GM18519 (cell line): ENCODE measurements at regions not wholly inside any gene's neighbourhood (a gene's known extent, or its start where the extent isn't known, plus 50 kb on each side); places are given as distances from the start of the nearest gene placed in this dataset.
A peak's percentile ranks its signal among the peaks of the same experiment; 100 is the strongest.
"Not testable (repeated sequence)": the region's sequence is repeated elsewhere in the genome, so short reads cannot be mapped to it uniquely, and the experiment has no call there.

ENCODE experiments used
- ATAC-seq: cut with Tn5 transposase; IDR thresholded peaks from one replicate; pipeline ENCODE4 v1.9.1; 2021; ENCODE audit warnings: mild to moderate bottlenecking, moderate library complexity; ENCODE audit not compliant: unreplicated experiment, low FRiP score

DNA sequence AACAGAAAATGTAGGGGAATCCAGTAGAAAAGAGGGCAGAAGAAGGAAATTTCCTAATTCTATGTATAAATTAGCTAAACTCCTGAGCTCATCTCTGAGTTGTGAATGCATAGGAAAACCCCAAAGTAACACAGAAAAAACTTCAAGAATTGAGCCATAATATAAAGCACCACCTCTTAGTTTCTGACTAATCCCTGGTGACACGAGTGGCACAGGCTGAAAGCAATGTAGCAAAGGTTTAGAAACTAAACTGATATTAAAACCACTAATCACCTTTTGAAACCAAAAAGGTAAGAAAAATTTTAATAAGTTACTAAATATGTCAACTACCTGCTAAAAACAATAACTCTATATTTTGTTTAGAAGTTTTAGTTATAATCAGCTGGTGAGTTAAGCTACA lies 255.6 kb upstream of the NECTIN3 start:
- ATAC-seq: no peak

DNA sequence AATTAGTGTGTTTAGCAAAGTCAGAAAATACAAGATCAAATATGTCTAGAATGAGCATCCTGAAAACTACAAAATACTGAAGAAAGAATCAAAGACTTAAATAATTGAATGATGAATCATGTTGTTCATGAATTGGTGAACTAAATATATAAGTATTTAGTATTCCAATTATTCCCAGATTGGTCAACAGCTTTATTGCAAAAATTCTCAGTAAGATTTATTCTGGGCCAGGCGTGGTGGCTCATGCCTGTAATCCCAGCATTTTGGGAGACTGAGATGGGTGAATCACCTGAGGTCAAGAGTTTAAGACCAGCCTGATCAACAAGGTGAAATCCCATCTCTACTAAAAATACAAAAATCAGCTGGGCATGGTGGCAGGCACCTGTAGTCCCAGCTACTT lies 250.0 kb upstream of the NECTIN3 start:
- ATAC-seq: no peak

DNA sequence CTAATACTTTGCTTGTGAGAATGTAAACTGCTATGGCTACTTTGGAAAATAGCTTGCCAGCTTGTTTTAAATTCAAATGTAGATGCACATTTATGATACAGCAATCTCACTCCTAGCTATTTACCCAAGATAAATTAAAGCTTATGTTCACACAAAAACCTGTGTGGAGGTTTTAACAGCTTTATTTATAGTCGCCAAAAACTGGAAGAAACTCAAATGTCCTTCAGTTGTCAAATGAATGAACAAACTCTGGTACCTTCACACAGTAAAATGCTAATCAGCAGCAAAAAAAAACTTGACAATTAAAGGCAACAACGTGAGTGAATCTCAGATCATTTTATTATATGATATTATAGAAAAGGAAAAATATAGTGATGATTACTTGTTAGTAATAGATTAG lies 248.6 kb upstream of the NECTIN3 start:
- ATAC-seq: no peak

DNA sequence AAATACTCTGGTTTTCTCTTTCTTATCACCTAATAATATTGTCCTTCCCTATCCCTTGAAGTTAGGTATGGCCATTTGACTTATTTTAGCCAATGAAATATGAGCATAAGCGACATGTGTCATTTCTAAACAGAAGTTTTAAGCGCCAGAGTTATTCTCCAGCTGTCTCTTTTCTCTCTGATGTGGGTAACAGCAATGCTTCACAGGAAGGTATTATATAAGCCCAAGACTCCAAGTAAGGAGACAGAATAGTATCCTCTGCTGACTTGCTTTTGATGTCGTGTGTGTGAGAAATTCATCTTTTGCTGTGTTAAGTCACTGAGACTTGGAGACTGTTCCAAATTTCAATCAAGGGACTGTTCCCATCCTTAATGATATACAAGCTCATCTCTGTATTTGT lies 224.6 kb upstream of the NECTIN3 start:
- no peak for ATAC-seq

DNA sequence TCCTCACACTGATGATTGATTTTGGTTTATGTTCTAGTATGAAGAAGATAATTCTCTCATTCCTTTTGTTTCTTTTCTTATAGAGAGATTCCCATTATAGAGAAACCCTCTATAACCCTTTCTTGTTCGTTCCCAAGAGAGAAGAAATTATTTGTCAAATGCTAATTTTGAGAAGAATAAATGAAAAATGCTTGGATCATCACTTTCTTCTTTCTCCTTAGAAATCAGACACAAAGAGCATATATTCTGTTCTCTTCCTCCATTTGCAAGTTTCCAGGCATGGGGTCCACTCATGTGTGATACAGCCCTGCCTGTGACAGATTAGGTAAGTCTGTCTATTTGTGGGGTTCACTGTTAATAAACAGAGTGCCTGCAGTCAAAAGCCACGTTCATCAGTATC lies 222.6 kb upstream of the NECTIN3 start:
- no peak for ATAC-seq

DNA sequence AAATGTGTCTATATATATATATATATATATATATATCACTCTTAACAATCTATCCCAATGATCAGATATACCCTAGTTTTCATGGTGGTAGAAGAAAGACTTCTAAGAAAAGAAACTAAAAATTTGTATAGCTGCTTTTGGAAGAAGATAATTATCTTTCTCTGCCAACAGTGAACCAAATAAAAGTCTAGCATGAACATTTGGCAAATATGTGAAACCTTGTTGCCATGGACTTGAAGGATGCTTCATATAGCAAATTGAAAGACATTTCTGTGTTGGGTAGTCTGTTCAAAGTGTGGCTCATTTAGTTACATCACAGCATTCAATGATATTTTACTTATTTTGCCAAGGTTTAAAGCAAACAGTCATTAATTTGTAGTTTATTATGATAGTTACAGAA lies 219.9 kb upstream of the NECTIN3 start:
- ATAC-seq: no peak

DNA sequence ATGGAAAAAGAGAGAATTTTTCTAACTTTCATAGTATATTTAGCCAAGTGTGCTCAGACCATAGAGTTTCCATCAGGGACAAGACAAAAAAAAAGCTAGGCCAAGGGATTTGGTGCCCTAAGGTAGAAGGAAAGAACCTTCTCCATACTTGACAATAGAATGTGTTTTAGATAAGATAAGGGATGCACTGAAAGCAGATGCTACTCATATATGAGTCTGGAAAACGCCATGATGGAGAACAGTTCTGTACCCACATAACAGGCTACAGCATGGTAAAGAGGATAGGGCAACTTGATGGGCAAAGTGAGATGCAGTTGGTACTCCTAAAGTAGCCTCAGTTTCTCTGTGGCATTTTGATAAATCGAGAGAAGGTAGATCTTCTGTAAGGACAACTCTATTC lies 216.4 kb upstream of the NECTIN3 start:
- ATAC-seq: no peak

DNA sequence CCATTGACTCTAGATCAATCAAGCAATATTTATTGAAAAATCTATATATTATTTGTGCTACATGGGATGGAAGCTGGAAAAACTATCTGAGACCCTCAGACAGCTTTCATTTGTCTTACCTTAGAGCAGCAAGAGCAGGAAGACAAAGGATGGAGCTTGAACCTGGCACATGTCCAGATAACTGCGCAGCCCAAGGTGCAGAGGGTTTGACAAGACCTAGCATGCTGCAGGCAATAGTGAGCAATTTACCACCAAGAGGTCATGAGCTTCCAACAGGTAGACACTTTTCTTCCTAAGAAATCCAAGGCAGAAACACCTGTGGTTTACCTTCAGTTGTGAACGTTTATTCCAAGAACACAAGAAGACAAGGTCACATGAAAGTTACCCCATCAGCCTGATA lies 214.7 kb upstream of the NECTIN3 start:
- no peak for ATAC-seq

DNA sequence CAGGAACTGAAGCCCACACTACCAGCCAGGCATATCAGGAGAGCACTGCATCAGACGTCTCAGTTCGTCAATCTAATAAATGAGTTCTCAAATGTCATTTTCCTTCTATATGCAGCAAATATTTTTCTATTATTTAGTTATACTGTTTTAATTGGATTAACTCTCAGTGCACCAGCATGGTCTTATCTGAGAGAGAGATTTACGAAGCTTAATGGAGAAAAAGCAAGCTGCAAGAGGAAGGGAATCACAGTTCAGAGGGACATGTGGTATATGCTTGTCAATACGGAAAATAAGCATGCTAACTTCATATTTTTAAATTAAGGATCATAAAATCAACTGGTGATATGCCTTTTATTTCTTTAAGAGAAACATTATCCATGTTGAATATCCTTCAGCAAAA lies 213.1 kb upstream of the NECTIN3 start:
- ATAC-seq: no peak

DNA sequence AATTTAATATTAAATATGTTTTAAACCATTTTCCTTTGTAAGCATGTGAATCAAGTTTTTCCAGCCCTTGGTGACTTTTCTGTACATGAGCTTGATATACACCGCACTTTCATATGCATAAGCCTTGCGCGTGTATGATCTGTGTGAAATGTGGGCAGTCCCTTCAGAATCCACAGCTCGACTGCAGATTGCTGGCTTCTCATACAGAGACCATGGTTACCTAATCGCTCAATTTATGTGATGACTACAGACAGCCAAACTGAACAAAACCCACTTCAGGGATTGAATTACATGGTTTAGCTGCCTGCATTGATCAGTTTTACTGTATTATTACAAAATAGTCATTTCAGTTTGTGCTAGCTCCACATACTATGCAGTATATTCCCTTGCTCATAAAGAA lies 212.3 kb upstream of the NECTIN3 start:
- ATAC-seq: no peak

DNA sequence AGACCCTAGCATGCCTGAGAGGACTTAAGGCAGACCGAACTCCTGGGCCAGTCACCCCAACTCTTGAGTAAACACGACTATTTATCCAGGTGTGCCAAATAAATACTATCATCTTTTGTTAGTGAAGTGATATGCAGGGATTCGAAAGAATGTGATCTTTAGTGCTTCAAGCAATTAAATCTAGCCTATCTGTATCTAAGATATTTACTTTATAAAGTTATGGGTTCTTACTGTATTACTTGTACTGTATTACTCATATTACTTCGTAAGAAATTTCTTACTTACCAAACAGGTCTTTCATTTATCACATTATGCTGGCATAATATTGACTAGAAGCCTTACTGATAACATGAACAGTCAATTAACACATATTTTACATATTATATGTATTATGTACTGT lies 211.6 kb upstream of the NECTIN3 start:
- ATAC-seq: no peak

DNA sequence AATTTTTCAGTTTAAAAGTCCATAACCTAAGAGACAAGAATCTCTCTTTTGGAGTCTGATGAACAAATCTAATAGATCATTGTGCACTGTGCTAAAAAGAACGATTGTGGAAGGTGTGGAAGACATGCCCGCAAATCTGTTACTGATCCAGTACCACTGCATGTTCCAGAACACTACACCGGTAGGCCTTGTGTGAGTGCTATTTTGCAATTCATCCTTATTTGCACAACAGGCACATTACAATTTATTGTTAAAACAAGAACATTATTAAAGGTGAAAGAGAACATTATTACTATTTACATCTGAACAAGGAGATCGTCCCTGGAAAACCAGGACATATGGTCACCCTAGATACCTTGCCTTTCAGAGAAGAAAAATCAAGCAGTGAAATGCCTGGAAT lies 205.7 kb upstream of the NECTIN3 start:
- no peak for ATAC-seq

DNA sequence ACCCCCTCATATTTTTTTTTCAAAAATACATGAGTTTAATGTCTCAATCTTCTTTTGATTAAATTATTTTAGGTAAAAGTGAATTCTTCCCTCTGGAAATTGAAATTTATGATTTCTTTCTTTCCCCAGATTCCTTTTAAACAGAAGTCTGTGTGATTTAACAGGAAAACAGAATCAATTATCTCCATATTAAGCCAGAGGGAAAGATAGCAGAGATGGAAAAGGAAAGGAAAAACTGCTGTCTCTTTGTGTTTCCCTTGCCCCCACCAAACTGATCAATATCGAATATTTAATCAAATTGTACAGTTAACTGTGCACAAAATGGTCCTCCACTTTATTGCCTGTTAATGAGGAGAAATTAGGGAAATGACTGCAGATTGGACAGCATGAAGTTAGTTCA lies 203.5 kb upstream of the NECTIN3 start:
- no peak for ATAC-seq

DNA sequence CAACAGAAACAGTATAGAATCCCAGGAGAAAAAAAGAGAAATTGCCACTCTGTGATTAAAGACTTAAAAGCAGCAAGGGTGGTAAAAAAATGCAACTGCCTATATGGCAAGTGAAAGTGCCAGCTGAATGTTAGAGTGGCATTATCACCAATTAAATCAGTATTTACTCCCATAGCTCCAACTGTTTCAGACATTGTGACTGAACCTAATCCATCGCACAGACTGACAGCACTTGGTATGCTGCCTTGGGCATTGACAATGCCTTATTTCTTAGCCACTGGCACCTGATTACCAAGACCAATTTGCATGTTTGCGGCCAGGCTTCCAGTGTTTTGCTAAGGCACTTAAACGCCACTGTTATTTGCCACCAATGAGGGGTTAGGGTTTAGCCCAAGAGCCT lies 201.9 kb upstream of the NECTIN3 start:
- ATAC-seq: no peak

DNA sequence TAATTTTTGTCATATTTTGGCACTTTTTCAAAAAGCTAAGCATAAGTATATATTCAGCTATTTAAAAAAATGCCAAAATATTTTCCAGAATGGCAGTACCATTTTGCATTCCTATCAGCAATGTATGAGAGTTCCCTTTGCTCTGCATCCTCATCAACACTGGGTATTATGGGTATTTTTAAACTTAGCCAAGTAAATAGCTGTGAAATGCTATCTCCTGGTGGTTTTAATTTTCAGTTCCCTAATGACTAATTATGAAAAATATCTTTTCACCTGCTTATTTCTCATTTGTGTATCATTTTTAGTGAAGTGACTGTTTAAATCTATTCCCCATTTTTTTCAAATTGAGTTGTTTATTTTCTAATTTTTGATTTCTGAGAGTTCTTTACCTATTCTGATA lies 199.7 kb upstream of the NECTIN3 start:
- no peak for ATAC-seq

DNA sequence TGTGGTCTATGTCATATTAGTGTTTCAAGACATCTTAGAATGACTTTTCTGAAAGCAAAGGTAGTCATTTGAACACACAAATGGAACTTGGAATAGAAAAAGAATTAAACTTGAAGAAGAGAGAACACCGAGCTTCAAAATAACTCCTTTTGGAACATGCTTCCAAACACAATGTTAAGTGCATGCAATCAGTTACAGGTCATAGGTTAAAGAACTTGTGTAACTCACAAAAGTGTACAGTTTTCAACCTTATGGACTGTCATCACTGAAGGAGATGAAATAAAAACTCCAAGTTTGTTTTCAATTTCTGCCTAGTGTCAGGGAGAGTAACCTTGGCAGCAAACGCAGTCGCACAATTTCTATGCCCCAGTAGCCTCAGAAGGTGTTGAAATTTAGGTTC lies 192.9 kb upstream of the NECTIN3 start:
- no peak for ATAC-seq

DNA sequence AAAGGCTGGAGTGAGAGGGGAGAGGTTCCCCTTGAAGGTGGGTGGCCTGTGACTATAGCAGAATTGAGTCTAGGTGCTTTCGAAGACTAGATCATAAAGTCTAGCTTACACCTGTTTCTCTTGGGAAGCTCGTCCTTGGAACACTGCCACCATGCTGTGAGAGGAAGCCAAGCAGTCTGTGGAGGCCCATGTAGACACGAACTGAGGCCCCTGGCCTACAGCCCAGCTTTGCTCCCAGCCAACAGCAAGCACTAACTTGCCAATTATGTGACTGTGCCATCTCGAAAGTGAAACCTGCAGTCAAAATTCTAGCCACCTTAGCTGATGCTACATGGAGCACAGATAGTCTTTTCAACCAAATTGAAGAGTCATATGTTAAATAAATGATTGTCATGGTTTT lies 190.5 kb upstream of the NECTIN3 start:
- ATAC-seq: peak; percentile 71

DNA sequence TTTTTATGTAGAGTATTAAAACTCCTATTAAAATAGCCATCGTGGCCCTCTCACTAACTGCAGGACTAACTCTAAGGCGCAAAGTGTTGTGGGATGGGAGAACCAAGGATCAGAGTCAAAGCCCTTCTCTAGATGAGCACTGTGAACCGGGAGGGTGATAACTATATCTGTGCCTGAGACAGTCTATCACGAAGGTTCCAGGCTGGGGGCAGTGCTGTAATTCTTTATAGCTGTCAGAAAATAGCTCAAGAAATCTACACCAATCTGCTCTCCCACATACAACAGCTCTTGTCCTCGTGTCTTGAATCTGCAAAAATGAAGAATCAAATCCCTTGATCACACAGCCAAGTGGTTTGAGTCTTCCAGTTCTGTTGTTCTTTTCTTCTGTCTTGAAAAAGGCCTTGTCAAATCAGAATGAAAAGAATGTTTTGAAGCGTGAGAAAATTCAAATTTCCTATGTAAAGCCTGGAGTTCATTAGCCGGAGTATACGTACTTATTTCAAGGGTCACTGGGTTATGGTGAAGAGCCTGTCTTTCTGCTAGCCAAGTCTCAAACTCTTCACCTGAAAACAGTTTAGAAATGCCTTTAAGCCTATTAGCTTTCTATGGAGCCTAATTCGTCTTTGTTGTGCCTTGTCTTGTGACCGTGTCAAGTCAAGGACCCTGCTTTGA lies 185.3 kb upstream of the NECTIN3 start:
- ATAC-seq: no peak

DNA sequence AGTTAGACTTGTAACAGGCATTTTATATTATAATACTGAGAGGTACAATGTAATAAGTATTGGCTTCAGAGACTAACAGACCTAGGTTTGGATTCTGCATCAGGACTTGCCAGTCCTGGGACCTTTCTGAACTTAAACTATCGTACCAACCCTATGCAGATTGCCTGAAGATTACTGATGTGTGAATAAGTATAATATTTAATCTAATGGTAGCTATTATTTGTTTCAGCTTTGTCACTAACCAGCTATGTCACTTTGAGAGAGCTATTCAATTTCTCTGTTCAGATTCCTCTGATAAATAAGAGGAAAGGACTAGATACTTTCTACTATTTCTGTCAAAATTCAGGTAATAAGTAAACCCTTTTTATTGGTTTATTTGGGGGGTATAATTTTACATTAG lies 184.4 kb upstream of the NECTIN3 start:
- ATAC-seq: no peak

DNA sequence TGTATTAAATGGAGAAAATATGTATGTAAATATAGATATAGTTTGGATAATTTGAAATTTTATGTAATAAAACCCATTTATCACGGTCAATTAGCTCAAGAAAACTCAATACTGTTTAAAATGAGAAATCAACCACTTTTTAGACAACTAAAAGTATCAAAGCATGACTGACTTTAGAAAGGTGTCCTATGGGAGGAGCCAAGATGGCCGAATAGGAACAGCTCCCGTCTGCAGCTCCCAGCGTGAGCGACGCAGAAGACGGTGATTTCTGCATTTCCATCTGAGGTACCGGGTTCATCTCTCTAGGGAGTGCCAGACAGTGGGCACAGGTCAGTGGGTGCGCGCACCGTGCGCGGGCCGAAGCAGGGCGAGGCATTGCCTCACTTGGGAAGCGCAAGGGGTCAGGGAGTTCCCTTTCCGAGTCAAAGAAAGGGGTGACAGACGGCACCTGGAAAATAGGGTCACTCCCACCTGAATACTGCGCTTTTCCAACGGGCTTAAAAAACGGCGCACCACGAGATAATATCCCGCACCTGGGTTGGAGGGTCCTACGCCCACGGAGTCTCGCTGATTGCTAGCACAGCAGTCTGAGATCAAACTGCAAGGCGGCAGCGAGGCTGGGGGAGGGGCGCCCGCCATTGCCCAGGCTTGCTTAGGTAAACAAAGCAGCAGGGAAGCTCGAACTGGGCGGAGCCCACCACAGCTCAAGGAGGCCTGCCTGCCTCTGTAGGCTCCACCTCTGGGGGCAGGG lies 182.8 kb upstream of the NECTIN3 start:
- not testable (repeated sequence) for ATAC-seq

DNA sequence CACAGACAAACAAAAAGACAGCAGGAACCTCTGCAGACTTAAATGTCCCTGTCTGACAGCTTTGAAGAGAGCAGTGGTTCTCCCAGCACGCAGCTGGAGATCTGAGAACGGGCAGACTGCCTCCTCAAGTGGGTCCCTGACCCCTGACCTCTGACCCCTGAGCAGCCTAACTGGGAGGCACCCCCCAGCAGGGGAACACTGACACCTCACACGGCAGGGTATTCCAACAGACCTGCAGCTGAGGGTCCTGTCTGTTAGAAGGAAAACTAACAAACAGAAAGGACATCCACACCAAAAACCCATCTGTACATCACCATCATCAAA lies 182.3 kb upstream of the NECTIN3 start:
- not testable (repeated sequence) for ATAC-seq

DNA sequence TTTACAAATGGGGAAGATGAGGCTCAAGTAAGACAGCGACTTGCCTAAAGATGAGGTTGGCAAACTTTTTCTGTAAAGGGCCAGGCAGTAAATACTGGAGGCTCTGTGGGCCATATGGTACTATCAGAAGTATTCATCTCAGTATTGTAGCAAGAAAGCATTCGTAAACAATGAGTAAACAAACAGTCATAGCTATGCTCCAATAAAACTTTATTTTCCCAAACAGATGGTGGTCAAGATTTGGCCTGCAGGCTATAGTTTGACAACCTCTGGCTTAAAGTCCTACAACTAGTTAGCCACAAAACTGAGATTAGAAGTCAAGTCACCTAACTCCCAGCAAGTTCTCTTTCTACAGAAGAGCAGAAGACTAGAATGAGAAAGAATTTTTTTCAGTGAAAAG lies 177.0 kb upstream of the NECTIN3 start:
- no peak for ATAC-seq

DNA sequence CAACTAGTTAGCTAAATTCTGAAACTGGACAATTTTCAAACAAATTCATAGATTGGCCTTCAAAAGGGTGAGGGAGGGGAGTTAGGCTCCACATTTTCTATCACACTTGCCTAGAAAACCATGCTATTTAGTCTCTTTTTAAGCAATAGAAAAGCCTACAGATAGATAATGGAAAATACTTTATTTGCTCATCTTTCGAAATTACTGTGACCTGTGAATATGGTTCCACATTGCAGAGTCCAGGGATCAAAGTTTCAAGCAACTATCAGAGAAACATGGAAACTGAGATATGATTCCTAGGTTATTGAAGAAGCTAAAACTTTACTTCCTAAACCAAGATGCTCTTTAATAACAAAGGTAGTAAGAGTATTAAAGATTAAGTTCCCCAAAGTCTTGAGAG lies 176.6 kb upstream of the NECTIN3 start:
- no peak for ATAC-seq
